ENCODE measurements at regions not wholly inside any gene's neighbourhood (a gene's known extent, or its start where the extent isn't known, plus 50 kb on each side); places are given as distances from the start of the nearest gene placed in this dataset.

GRCh38 chr11:33500332-33500731, 200.3 kb downstream of the C11orf91 start:
- TF ChIP-seq POLR2A (IDR thresholded peaks at IDR 0.05) (no peak), CTCF (IDR thresholded peaks at IDR 0.05) (no peak)
- Histone ChIP-seq H3K4me3 (no peak overlapping the region), H3K27me3 (no peaks in the 10 kb centered on the region), H3K4me1 (no peaks in the 10 kb centered on the region), H3K9me3 (no peaks in the 10 kb centered on the region), H3K36me3 (no peaks in the 10 kb centered on the region), H3K27ac (no peak overlapping the region)
- no peak for DNase-seq
- intact Hi-C loops (cut with DNase I; ENCODE audit: low total_unique reads) = no loop called here

GRCh38 chr11:33492596-33492995, 208.0 kb downstream of the C11orf91 start:
- no peak overlapping the region for H3K27ac ChIP-seq
- no peak for DNase-seq
- no peaks in the 10 kb centered on the region for H3K9me3 ChIP-seq
- no peaks in the 10 kb centered on the region for H3K27me3 ChIP-seq
- no peaks in the 10 kb centered on the region for H3K36me3 ChIP-seq
- TF ChIP-seq CTCF (IDR thresholded peaks at IDR 0.05) = no peak
- no peak for TF ChIP-seq POLR2A (IDR thresholded peaks at IDR 0.05)
- intact Hi-C loops (cut with DNase I; ENCODE audit: low total_unique reads) = no loop called here
- no peaks in the 10 kb centered on the region for H3K4me1 ChIP-seq
- no peak overlapping the region for H3K4me3 ChIP-seq

- H3K4me1 ChIP-seq = no peaks in the 10 kb centered on the region
- intact Hi-C loops (cut with DNase I; ENCODE audit: low total_unique reads) = no loop called here
- H3K27ac ChIP-seq = no peak overlapping the region
- TF ChIP-seq POLR2A (IDR thresholded peaks at IDR 0.05) = no peak
- no peak for TF ChIP-seq CTCF (IDR thresholded peaks at IDR 0.05)
- H3K36me3 ChIP-seq = no peaks in the 10 kb centered on the region
- no peaks in the 10 kb centered on the region for H3K27me3 ChIP-seq
- DNase-seq = no peak
- H3K4me3 ChIP-seq = no peak overlapping the region
- H3K9me3 ChIP-seq = no peaks in the 10 kb centered on the region
Observed at GRCh38 chr11:33490842-33491370, 209.7 kb downstream of the C11orf91 start.

DNA sequence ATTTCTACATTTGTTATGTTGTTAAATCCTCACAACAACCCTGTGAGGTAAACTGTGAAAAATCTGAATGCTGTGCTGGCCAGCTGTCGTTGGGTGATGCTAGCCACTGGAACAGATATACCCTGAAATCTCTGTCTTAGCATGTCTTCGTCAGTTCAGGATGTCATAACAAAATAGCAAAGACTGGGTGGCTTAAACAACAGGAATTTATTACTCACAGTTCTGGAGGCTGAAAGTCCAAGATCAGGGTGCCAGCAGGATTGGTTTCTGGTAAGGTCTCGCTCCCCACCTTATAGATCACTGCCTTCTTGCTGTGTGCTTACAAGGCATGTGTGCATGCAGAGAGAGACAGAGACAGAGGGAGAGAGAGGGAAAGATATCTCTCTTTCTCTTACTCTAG, 211.7 kb downstream of the C11orf91 start:
- no peaks in the 10 kb centered on the region for H3K4me1 ChIP-seq
- H3K9me3 ChIP-seq = no peaks in the 10 kb centered on the region
- DNase-seq = no peak
- no peaks in the 10 kb centered on the region for H3K36me3 ChIP-seq
- intact Hi-C loops (cut with DNase I; ENCODE audit: low total_unique reads) = no loop called here
- TF ChIP-seq CTCF (IDR thresholded peaks at IDR 0.05) = no peak
- TF ChIP-seq POLR2A (IDR thresholded peaks at IDR 0.05) = no peak
- H3K27ac ChIP-seq = no peak overlapping the region
- no peaks in the 10 kb centered on the region for H3K27me3 ChIP-seq
- no peak overlapping the region for H3K4me3 ChIP-seq

- DNase-seq = no peak
- no peak for TF ChIP-seq CTCF (IDR thresholded peaks at IDR 0.05)
- no peak for TF ChIP-seq POLR2A (IDR thresholded peaks at IDR 0.05)
- Histone ChIP-seq H3K27ac (no peak overlapping the region), H3K27me3 (no peaks in the 10 kb centered on the region), H3K36me3 (no peaks in the 10 kb centered on the region), H3K4me1 (no peaks in the 10 kb centered on the region), H3K9me3 (no peaks in the 10 kb centered on the region), H3K4me3 (no peak overlapping the region)
- intact Hi-C loops (cut with DNase I; ENCODE audit: low total_unique reads) = no loop called here
Observed at GRCh38 chr11:33480626-33481025, 220.0 kb downstream of the C11orf91 start.

All from uterus (tissue), 3 donors.